ENCODE measurements at regions not wholly inside any gene's neighbourhood (a gene's known extent, or its start where the extent isn't known, plus 50 kb on each side); places are given as distances from the start of the nearest gene placed in this dataset.

DNA sequence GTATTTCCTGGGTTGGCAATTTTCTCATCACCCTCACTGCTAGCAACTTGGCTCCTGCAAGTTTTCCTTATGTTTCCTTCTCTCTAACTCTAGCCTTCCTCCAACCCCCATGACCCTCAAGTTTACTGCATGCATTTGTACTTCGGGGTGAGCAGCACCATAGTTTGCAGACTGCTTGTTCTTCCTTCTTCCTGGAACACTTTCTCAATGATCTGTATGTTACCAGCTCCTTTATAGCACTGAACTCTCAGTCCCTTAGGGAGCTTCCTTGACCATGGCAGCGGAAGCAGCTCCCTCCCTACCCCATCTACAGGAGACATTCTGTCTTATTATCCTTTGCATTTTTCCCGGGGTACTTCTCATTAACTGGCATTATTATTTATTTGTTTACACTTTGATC, 1089.5 kb upstream of the GYPC start:
- no peaks in the 10 kb centered on the region for H3K27me3 ChIP-seq
- no peaks in the 10 kb centered on the region for H3K36me3 ChIP-seq
- no peaks in the 10 kb centered on the region for H3K9me3 ChIP-seq
- DNase-seq = no peak
- no peak overlapping the region for H3K4me3 ChIP-seq

DNA sequence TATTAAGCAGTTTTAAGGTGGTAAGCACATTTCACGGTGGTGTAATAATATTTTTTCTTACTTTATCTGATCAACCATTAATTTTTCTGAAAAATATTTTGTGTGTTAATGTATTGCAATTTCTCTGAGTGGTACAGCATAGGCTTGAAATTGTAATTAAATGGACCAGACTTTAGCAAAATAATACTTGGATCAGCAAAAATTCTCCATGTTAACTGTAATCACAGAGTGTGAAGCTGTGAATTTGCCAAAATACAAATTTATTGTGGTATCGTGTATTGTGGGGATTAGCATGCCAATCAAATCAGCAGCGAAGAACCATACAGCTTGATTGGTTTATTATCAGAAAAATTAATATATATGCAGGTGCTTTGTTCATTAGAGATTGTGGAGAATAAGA, 1088.9 kb upstream of the GYPC start:
- no peaks in the 10 kb centered on the region for H3K9me3 ChIP-seq
- H3K27me3 ChIP-seq = no peaks in the 10 kb centered on the region
- no peak for DNase-seq
- no peaks in the 10 kb centered on the region for H3K36me3 ChIP-seq
- no peak overlapping the region for H3K4me3 ChIP-seq

DNA sequence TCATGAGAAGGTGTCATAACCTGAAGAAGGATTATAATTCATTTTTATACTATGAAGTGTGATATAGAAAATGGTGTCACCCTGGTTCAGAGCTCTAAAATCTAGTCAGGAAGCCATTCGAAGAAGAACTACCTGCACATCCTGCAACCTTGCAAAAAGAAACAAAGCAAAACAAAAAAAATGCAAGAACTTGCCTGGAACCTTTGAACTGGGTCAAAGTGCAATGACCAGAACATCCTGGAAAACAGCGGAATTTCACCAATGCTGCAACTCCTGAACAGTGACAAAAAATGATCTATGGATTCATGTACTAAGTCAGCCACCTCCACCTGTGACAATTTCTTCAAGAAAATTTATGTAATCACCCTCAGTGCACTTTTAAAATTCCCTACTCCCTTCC, 1083.3 kb upstream of the GYPC start:
- Histone ChIP-seq H3K4me3 (no peak overlapping the region), H3K36me3 (no peaks in the 10 kb centered on the region), H3K9me3 (no peaks in the 10 kb centered on the region), H3K27me3 (no peaks in the 10 kb centered on the region)
- DNase-seq = no peak

DNA sequence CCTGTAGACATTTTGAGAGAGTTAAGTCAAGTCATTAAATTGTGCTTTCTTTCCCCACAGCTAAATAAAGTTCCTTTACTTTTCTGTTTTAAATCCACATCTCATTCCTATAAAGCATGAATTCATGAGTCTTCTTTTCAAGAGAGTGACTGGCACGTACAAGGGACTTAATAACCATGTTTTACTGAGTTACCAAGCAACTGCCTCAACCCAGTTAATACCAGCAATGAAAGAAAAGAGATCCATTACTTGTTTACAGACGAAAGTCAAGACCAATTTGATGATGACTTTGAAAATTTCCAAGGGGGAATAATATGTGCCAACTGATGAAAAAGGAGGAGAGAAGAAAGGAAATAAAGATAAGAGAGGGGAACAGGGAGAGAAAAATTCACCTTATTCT, 1082.5 kb upstream of the GYPC start:
- no peak for DNase-seq
- Histone ChIP-seq H3K4me3 (no peak overlapping the region), H3K9me3 (no peaks in the 10 kb centered on the region), H3K27me3 (no peaks in the 10 kb centered on the region), H3K36me3 (no peaks in the 10 kb centered on the region)

DNA sequence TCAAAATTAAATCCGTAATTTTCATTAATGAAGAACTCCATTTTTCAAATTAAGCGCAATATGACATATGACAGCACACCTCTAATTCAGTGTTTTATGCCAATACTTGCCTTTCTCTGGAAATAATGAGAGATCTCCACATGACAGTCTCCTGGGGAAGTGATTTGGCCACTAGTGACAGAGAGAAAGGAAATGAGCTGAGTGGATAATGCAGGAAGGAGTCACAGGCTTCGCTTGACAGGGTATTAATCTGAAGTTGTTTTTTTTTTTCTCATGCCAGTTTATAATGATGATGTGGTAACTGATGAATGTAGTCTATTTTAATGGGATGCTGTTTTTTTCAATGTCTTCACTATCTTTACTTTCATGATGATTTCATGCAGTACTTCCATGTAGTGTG, 1079.4 kb upstream of the GYPC start:
- Histone ChIP-seq H3K9me3 (no peaks in the 10 kb centered on the region), H3K36me3 (no peaks in the 10 kb centered on the region), H3K4me3 (no peak overlapping the region), H3K27me3 (no peaks in the 10 kb centered on the region)
- DNase-seq = no peak

DNA sequence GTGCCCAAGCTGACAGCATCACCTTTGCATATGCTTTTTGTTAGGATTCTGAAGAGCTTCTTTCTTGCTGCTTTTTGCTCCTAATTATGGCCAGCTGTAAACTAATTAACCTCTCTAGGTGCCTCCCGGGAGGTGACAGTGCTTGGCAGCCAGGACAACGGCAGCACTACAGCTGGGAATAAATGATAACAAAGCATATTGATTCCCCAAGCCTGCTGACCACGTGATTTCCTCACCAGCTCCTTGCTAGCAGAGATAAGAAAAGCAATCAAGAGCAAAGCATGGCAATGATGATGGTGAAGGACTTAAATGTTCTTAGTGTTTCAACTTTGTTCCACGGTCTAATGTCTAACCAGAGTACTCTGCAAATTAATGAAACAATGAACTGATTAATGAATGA, 1074.4 kb upstream of the GYPC start:
- DNase-seq = no peak
- Histone ChIP-seq H3K27me3 (no peaks in the 10 kb centered on the region), H3K9me3 (no peaks in the 10 kb centered on the region), H3K4me3 (no peak overlapping the region), H3K36me3 (no peaks in the 10 kb centered on the region)

DNA sequence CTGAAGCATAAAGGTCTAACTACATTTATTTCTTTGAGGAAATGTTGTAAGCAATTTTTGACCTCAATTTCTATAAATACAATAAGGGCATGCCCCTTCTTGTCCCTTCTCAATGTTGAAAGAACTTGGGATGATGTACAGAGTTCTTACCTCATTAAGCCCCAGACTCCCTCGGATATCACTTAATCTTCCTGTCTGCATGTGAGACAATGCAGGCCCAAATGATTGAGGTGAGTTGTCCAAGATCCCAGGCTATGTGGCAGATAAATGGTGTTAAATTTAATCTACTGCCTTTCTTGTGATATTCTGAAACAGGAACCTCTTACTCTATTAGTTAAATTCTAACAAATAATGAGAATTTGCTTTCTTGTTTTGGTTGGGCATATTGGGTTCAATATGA, 1073.4 kb upstream of the GYPC start:
- no peak for DNase-seq
- H3K9me3 ChIP-seq = no peaks in the 10 kb centered on the region
- H3K27me3 ChIP-seq = no peaks in the 10 kb centered on the region
- no peak overlapping the region for H3K4me3 ChIP-seq
- no peaks in the 10 kb centered on the region for H3K36me3 ChIP-seq

DNA sequence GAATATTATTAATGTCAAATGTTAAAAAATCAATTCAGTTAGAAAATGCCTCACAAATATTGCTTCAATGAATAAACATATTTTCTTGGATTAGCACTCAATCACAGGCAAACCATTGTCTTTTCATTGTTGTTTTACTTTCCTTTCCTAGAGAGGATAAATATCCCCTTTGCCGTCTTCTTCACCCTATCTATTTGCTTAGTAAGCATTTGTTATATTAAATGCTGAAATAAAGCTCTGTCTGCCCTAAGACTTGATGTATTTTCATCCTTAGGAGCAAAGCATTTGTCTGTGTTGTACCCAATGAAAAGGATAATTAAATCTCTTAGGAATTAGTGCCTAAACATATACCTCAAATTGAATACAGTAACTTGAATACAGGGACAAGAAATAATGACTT, 1071.2 kb upstream of the GYPC start:
- Histone ChIP-seq H3K27me3 (no peaks in the 10 kb centered on the region), H3K9me3 (no peaks in the 10 kb centered on the region), H3K36me3 (no peaks in the 10 kb centered on the region), H3K4me3 (no peak overlapping the region)
- no peak for DNase-seq

DNA sequence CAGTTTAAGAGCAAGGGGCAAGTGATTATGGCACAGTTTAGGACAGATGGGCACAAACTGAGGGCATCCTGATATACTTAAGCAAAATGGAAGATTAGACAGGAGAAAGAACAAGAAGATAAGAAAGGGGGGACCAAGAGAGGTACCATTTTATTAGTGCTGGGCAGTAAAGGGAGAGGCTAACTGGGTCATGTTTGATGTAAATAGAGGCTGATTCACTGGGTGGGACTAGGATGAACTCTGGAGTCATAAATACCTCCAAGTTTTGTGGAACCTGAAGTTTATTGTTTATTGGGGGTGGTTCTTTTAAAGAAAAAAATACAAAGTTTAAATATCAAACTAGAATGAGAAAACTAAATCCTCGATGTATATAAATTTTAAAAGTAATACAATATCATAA, 1067.2 kb upstream of the GYPC start:
- H3K36me3 ChIP-seq = no peaks in the 10 kb centered on the region
- H3K27me3 ChIP-seq = no peaks in the 10 kb centered on the region
- DNase-seq = no peak
- no peak overlapping the region for H3K4me3 ChIP-seq
- H3K9me3 ChIP-seq = no peaks in the 10 kb centered on the region

DNA sequence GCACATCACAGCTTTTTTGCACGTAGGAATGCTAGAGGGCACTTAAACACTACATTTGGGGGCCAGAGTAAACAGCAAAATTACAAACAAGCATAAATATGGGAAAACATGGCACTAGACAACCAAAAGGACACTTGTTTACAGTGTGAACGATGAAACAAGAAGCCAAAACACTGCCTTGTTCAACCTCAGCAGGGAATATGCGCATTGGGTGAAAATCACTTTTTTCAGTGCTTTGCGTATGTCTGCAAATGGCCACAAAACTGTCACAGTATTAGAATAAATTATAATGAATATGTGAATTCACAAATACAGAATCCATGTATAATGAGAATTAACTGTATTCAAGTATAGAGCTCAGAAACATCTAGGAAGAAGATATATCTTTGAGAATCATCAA, 1064.0 kb upstream of the GYPC start:
- DNase-seq = no peak
- H3K27me3 ChIP-seq = no peaks in the 10 kb centered on the region
- H3K4me3 ChIP-seq = no peak overlapping the region
- no peaks in the 10 kb centered on the region for H3K36me3 ChIP-seq
- no peaks in the 10 kb centered on the region for H3K9me3 ChIP-seq

DNA sequence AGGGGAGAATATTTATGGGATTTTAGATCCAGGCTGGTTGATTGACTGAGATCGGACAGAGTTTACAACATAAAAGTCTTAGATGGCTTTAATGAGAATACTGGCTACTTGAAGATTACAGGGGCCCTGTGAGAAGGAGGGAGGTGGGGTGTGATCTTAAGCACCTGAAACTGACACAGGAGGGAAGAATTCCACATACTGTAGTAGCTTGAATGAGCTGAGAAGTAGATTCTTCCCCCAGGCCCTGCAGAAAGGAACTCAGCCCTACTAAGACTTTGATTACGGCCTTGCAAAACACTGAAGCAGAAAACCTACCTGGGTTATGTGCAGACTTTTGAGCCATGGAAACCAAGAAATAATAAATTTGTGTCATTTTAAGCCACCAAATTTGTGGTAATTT, 1062.9 kb upstream of the GYPC start:
- H3K27me3 ChIP-seq = no peaks in the 10 kb centered on the region
- H3K9me3 ChIP-seq = no peaks in the 10 kb centered on the region
- no peak overlapping the region for H3K4me3 ChIP-seq
- DNase-seq = no peak
- H3K36me3 ChIP-seq = no peaks in the 10 kb centered on the region

DNA sequence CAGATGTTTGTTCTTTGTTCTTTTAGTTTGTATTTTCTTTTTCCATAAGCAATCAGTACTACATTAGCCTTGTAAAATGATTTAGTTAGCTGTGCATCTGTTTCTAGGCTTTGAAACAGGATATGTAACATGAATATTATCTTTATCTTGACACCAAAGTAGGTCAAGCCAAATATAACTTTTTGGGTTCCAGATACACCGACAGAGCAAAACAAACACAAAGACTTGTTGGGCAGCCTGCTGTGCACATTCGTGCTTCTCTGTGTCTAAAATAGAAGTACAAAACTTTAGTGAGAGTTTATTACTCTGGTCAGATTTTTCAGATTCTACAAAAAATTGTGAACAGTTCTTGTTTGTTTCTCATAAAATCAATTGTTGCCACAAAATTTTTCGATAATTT, 1059.3 kb upstream of the GYPC start:
- no peaks in the 10 kb centered on the region for H3K27me3 ChIP-seq
- no peaks in the 10 kb centered on the region for H3K9me3 ChIP-seq
- no peaks in the 10 kb centered on the region for H3K36me3 ChIP-seq
- DNase-seq = no peak
- no peak overlapping the region for H3K4me3 ChIP-seq

DNA sequence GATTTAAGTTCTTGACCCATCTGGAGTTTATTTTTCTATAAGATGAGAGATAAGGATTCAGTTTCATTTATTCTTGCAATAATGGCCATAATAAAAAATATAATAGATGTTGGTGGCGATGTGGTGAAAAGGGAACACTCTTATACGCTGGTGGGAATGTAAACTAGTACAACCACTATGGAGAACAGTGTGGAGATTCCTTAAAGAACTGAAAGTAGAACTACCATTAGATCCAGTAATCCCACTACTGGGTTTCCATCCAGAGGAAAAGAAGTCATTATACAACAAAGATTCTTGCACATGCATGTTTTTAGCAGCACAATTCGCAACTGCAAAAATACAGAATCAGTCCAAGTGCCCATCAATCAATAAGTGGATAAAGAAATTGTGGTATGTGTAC, 1040.5 kb upstream of the GYPC start:
- no peak overlapping the region for H3K4me3 ChIP-seq

DNA sequence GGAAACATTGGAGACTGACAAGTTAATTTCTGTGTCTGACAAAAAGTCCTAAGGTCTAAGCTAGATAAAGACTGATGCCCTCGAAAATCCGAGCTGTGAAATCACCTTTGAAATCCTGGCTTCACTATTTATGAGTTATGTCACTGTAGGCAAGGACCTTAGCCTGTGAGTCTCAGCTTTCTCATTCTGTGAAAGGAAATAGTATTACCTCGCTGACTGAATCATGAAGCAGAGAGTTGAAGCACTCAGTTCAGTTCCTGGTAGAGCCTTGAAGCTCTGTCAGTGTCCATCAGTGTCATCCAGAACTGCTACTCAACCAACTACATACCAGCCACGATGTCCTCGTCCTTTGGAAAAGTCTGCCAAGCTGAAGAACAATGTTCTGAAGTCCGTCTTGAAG, 1025.6 kb upstream of the GYPC start:
- no peak for DNase-seq
- H3K4me3 ChIP-seq = no peak overlapping the region
- no peaks in the 10 kb centered on the region for H3K27me3 ChIP-seq
- no peaks in the 10 kb centered on the region for H3K9me3 ChIP-seq
- no peaks in the 10 kb centered on the region for H3K36me3 ChIP-seq

More for the DNA sequence above, 1040.5 kb upstream of the GYPC start:
- H3K27me3 ChIP-seq = no peaks in the 10 kb centered on the region
- no peaks in the 10 kb centered on the region for H3K36me3 ChIP-seq
- H3K9me3 ChIP-seq = no peaks in the 10 kb centered on the region
- DNase-seq = no peak

DNA sequence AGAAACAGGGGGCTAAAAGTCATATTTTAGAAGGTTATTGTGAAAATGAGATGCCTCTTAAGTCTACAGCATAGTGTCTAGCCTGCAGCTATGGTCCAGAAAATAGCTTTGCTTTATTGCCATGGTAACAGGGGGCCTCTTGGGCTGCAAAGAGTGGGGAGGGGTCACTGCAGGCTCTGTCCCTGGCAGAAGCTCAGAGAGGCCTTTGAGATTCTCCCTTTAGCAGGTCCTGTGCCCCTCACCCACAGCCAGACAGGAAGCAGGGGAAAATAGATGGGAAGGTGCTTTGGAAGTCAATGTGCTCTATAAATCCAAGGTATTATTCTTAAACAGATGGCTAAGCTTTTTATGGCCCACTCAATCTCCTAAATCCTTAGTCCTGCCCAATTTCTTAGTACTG, 1021.3 kb upstream of the GYPC start:
- Histone ChIP-seq H3K9me3 (no peaks in the 10 kb centered on the region), H3K27me3 (no peaks in the 10 kb centered on the region), H3K4me3 (no peak overlapping the region), H3K36me3 (no peaks in the 10 kb centered on the region)
- DNase-seq = no peak

DNA sequence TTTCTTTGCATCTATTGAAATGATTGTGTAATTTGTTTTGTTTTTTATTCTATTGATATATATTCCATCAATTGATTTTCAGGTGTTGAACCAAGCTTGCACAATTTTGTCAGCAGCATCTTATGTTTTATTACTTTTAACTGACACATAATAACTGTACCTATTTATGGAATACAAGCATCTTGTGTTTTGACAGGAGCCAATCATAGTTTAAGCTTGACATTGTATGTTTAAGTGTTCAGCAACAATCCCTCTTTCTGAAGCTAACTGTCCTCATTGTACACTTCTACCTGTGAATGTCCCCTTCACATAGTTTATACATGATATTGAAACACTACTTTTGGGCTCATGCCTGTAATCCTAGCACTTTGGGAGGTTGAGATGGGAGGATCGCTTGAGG, 1017.6 kb upstream of the GYPC start:
- Histone ChIP-seq H3K27me3 (no peaks in the 10 kb centered on the region), H3K36me3 (no peaks in the 10 kb centered on the region), H3K9me3 (no peaks in the 10 kb centered on the region), H3K4me3 (no peak overlapping the region)
- no peak for DNase-seq

DNA sequence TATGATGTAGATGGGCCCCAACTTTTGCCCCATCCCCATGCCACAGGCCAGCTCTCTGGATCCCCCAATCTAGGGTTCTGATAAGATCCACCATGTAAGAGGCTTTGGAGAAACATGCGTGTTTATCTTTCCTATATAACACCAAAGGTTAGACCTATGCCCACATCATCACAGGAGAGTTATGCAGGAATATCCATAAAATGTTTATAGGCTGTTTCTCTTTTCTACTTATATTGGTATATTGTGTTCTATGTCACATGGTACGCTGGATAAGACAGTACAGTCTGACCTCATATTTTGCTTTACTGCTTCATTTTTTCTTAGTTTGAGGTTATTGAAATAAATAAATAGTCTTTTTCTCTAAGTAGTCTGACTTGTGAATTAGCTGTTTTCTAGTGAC, 1013.9 kb upstream of the GYPC start:
- Histone ChIP-seq H3K27me3 (no peaks in the 10 kb centered on the region), H3K4me3 (no peak overlapping the region)

DNA sequence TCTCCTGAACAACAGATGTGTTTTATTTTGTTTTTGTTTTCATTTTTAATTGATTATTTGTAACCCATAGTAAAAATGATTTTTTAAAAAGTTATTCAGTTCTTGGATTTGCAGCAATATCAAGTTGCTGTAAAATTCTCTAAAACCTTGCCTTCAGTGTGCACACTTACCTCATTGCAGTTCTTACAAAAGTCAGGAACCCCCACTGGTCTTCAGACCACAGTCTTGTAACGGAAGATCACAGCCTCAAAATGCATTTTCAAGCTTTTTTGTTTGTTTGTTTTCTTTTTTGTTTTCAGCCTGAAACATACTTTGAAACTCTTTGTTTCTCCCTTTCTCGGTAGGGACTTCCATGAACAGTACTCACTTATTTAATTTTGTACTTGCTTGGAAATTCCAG, 1012.8 kb upstream of the GYPC start:
- Histone ChIP-seq H3K27me3 (no peaks in the 10 kb centered on the region), H3K36me3 (no peaks in the 10 kb centered on the region)
- no peak for DNase-seq

More for the DNA sequence above, 1013.9 kb upstream of the GYPC start:
- Histone ChIP-seq H3K36me3 (no peaks in the 10 kb centered on the region), H3K9me3 (no peaks in the 10 kb centered on the region)
- DNase-seq = no peak

DNA sequence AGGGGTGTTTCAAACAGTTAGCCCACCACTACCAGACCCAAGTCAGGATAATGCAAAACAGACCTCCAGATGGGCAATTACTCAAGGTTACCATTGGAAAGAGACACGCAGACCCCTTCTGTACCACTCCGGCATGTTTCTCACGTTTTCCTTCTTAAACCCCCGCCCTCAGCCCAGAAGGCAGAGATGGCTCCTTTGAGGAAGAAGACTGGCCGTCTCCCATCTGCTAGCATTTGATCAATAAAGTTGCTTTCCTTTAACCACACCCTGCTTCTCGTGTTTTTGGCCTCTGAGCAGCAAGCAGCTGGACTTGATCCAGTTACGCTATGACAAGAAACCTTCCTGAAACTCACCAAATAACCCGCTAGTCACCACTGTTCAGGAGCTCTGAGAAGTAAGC, 1012.4 kb upstream of the GYPC start:
- Histone ChIP-seq H3K27me3 (no peaks in the 10 kb centered on the region), H3K4me3 (no peak overlapping the region), H3K9me3 (no peaks in the 10 kb centered on the region), H3K36me3 (no peaks in the 10 kb centered on the region)
- DNase-seq = no peak

More for the DNA sequence above, 1012.8 kb upstream of the GYPC start:
- no peak overlapping the region for H3K4me3 ChIP-seq
- no peaks in the 10 kb centered on the region for H3K9me3 ChIP-seq

All from MG63 (cell line).